ENCODE measurements at regions not wholly inside any gene's neighbourhood (a gene's known extent, or its start where the extent isn't known, plus 50 kb on each side); places are given as distances from the start of the nearest gene placed in this dataset.

DNA sequence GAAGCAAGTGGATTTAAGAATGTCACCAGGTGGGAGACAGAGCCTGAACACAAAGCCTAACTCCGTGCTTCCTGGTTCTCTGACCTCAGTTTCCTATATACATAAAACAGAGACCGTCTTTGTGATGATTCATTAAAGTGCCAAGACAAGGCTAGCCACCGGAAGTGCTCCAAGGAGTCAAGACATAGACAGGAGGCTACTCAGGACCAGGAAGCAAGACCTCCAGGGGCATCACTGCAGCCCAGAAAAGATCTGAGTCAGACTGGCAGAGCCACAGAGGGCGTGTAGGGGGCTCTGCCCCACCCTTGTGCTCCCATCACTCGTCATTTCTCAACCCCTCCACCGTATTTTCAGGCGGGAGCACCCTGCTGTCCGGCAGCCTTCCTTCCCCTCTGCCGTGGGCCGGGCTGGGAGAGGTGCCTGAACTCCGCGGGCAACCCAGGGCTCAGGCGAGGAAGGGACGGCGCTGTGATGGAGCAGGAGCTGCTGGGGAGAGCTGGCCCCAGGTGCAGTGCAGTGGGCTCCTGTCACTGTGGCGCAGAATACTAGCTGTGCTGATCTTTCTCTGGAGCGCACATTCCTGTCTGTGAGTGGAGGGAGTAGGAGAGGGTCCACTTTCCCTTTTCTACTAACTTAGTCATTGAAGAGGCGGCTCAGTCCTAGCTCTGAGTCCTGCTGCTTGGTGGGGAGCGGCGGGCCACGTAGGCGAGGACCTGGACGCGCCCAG is 134.7 kb upstream of the GPR12 start:
- TF ChIP-seq POLR2A (IDR thresholded peaks at IDR 0.05; ENCODE audit: low read depth, low read length) (no peak), POLR2AphosphoS5 (IDR thresholded peaks at IDR 0.05; ENCODE audit: low read depth, low read length) (no peak)

Measured in GM12892 (cell line).